DND-41 (cell line): ENCODE measurements at regions not wholly inside any gene's neighbourhood (a gene's known extent, or its start where the extent isn't known, plus 50 kb on each side); places are given as distances from the start of the nearest gene placed in this dataset.
"Not testable (repeated sequence)": the region's sequence is repeated elsewhere in the genome, so short reads cannot be mapped to it uniquely, and the experiment has no call there.

Experiments used
- ATAC-seq: fragments of 200-7000 bp; cut with Tn5 transposase; 3 replicates; pipeline ENCODE4 v1.9.1; 2021; ENCODE audit warnings: low read depth; ENCODE audit not compliant: insufficient read depth
- DNase-seq: peaks from one replicate; pipeline ENCODE4 v3.0.0-alpha.2; 2020
- H2AFZ ChIP-seq: 2 replicates; pipeline ENCODE4 v1.6.0; 2012; ENCODE audit warnings: low read depth, low read length
- H3K27ac ChIP-seq: 2 replicates; pipeline ENCODE4 v1.5.1; 2012; ENCODE audit warnings: low read length, inconsistent platforms
- H3K27me3 ChIP-seq: fragments of 200-600 bp; sonication (generic); 2 replicates; pipeline ENCODE4 v1.6.0; 2012; ENCODE audit warnings: low read length, mild to moderate bottlenecking, inconsistent platforms; ENCODE audit not compliant: insufficient read depth, poor library complexity
- H3K36me3 ChIP-seq: 2 replicates; pipeline ENCODE4 v1.5.1; 2012; ENCODE audit warnings: low read length, inconsistent platforms; ENCODE audit not compliant: insufficient read depth
- H3K4me1 ChIP-seq: 2 replicates; pipeline ENCODE4 v1.5.1; 2012; ENCODE audit warnings: mild to moderate bottlenecking, low read length; ENCODE audit not compliant: insufficient read depth
- H3K4me2 ChIP-seq: 2 replicates; pipeline ENCODE4 v1.6.0; 2012; ENCODE audit warnings: mild to moderate bottlenecking, moderate library complexity, low read length, inconsistent platforms; ENCODE audit not compliant: insufficient read depth
- H3K4me3 ChIP-seq, 2 experiments: fragments of 200-600 bp in 1 of 2; shearing (Covaris generic) in 1 of 2; 2 replicates each; pipeline ENCODE4 v1.5.1; 2012 to 2016; ENCODE audit warnings: inconsistent platforms in 2 of 2, low read length in 2 of 2, mild to moderate bottlenecking in 2 of 2, low read depth in 1 of 2, moderate library complexity in 1 of 2
- H3K79me2 ChIP-seq: 2 replicates; pipeline ENCODE4 v1.6.0; 2012; ENCODE audit warnings: low read length, inconsistent platforms; ENCODE audit not compliant: insufficient read depth
- H3K9ac ChIP-seq: 2 replicates; pipeline ENCODE4 v1.6.0; 2012; ENCODE audit warnings: low read depth, mild to moderate bottlenecking, inconsistent platforms, low read length, moderate library complexity
- H3K9me3 ChIP-seq: 2 replicates; pipeline ENCODE4 v1.5.1; 2012; ENCODE audit warnings: low read length, moderate library complexity, mild to moderate bottlenecking, inconsistent platforms; ENCODE audit not compliant: insufficient read depth, severe bottlenecking
- H4K20me1 ChIP-seq: 2 replicates; pipeline ENCODE4 v1.6.0; 2012; ENCODE audit warnings: low read length; ENCODE audit not compliant: insufficient read depth
- CTCF ChIP-seq: IDR thresholded peaks from 2 replicates; pipeline ENCODE4 v1.5.1; 2012; ENCODE audit warnings: borderline replicate concordance, low read length, moderate library complexity, mild to moderate bottlenecking; ENCODE audit not compliant: poor library complexity, severe bottlenecking; ENCODE audit errors: extremely low read depth
- EZH2 ChIP-seq: IDR thresholded peaks from 3 replicates; pipeline ENCODE4 v1.6.1; 2012; ENCODE audit warnings: borderline replicate concordance, low read depth, mild to moderate bottlenecking, moderate library complexity, low read length, inconsistent platforms; ENCODE audit not compliant: severe bottlenecking

GRCh38 chr10:108608860-108609259 is 1314.5 kb downstream of the XPNPEP1 start:
- Histone ChIP-seq H3K4me1 (no peaks in the 10 kb centered on the region), H3K9ac (no peak overlapping the region), H3K36me3 (no peaks in the 10 kb centered on the region), H4K20me1 (no peaks in the 10 kb centered on the region), H3K4me3 (no peak overlapping the region), H3K9me3 (no peaks in the 10 kb centered on the region), H3K4me2 (no peak overlapping the region), H2AFZ (no peak overlapping the region), H3K27ac (no peak overlapping the region), H3K79me2 (no peaks in the 10 kb centered on the region), H3K27me3 (no peaks in the 10 kb centered on the region)
- ATAC-seq (no peak), DNase-seq (no peak)
- no peak for TF ChIP-seq CTCF
- no peak for TF ChIP-seq EZH2

DNA sequence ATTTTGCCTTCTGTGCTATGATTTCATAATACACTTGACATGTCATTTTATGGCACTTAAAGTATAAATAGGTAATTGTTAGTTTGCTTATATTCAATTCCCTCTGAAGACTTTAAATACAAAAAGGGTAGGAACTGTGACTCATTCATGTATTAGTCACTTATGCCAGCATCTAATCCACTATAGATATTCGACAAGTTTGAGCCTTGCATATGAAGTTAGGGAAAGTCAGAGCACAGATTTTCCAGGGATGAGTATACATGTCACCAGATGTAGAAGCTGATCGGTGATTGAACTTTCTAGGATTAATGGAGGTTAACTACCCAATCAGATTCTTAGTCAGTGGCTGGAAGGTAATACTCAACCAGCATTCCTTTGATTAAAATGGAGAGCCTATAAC is 1321.5 kb downstream of the XPNPEP1 start:
- no peak for DNase-seq

GRCh38 chr10:108600511-108600910 is 1322.8 kb downstream of the XPNPEP1 start:
- H2AFZ ChIP-seq, H4K20me1 ChIP-seq, H3K36me3 ChIP-seq, H3K4me1 ChIP-seq, H3K4me2 ChIP-seq, DNase-seq, H3K79me2 ChIP-seq, H3K27me3 ChIP-seq, H3K9ac ChIP-seq, H3K27ac ChIP-seq, ATAC-seq, H3K9me3 ChIP-seq, H3K4me3 ChIP-seq: not testable (repeated sequence)

More for the DNA sequence above, 1321.5 kb downstream of the XPNPEP1 start:
- no peak overlapping the region for H3K4me2 ChIP-seq
- ATAC-seq = no peak
- no peaks in the 10 kb centered on the region for H3K36me3 ChIP-seq
- no peak overlapping the region for H3K27ac ChIP-seq
- no peaks in the 10 kb centered on the region for H3K27me3 ChIP-seq
- no peak overlapping the region for H3K9ac ChIP-seq
- no peak overlapping the region for H3K4me3 ChIP-seq
- no peak for TF ChIP-seq EZH2
- TF ChIP-seq CTCF = no peak
- H3K4me1 ChIP-seq = no peaks in the 10 kb centered on the region
- no peaks in the 10 kb centered on the region for H3K79me2 ChIP-seq
- no peaks in the 10 kb centered on the region for H4K20me1 ChIP-seq
- H3K9me3 ChIP-seq = no peaks in the 10 kb centered on the region
- H2AFZ ChIP-seq = no peak overlapping the region

GRCh38 chr10:108599317-108599716 is 1324.0 kb downstream of the XPNPEP1 start:
- DNase-seq, H3K9ac ChIP-seq, H4K20me1 ChIP-seq, H3K27me3 ChIP-seq, H3K36me3 ChIP-seq, ATAC-seq, H3K4me1 ChIP-seq, H3K79me2 ChIP-seq, H3K4me3 ChIP-seq, H3K27ac ChIP-seq, H3K4me2 ChIP-seq, H2AFZ ChIP-seq, H3K9me3 ChIP-seq: not testable (repeated sequence)
